NCI-H2196 treated with DMSO at 0.1 percent for 48 hours (cell line): ENCODE measurements at regions not wholly inside any gene's neighbourhood (a gene's known extent, or its start where the extent isn't known, plus 50 kb on each side); places are given as distances from the start of the nearest gene placed in this dataset.
A peak's percentile ranks its signal among the peaks of the same experiment; 100 is the strongest.

ENCODE experiments used
- DNase-seq: peaks from one replicate; lab custom pipeline; 2025; ENCODE audit not compliant: unreplicated experiment; lab: John Stamatoyannopoulos, UW

- DNase-seq, result peak; percentile 91
Observed at GRCh38 chr9:13568841-13569601, 289.5 kb upstream of the MPDZ start.

GRCh38 chr9:13568405-13568804, 288.9 kb upstream of the MPDZ start:
- peak; percentile 69 for DNase-seq

GRCh38 chr9:13567833-13568232, 288.3 kb upstream of the MPDZ start:
- no peak for DNase-seq

- peak; percentile 36 for DNase-seq
Observed at GRCh38 chr9:13557746-13558145, 278.3 kb upstream of the MPDZ start.

GRCh38 chr9:13556656-13557055, 277.2 kb upstream of the MPDZ start:
- no peak for DNase-seq

GRCh38 chr9:13555989-13556500, 276.6 kb upstream of the MPDZ start:
- DNase-seq, result no peak

- DNase-seq, result peak; percentile 22
Observed at GRCh38 chr9:13555516-13555915, 276.0 kb upstream of the MPDZ start.

- no peak for DNase-seq
Observed at GRCh38 chr9:13554626-13555025, 275.1 kb upstream of the MPDZ start.

- DNase-seq, result peak; percentile 77
Observed at GRCh38 chr9:13552606-13553215, 273.2 kb upstream of the MPDZ start.

- DNase-seq, result no peak
Observed at GRCh38 chr9:13550519-13550918, 271.0 kb upstream of the MPDZ start.

GRCh38 chr9:13548535-13548934, 269.0 kb upstream of the MPDZ start:
- no peak for DNase-seq

- DNase-seq, result no peak
Observed at GRCh38 chr9:13535141-13535540, 255.6 kb upstream of the MPDZ start.

GRCh38 chr9:13534006-13534405, 254.5 kb upstream of the MPDZ start:
- no peak for DNase-seq

- DNase-seq, result no peak
Observed at GRCh38 chr9:13532407-13532806, 252.9 kb upstream of the MPDZ start.

GRCh38 chr9:13529321-13530104, 250.0 kb upstream of the MPDZ start:
- no peak for DNase-seq

GRCh38 chr9:13524245-13524644, 244.8 kb upstream of the MPDZ start:
- DNase-seq, result no peak

GRCh38 chr9:13520069-13520468, 240.6 kb upstream of the MPDZ start:
- no peak for DNase-seq

GRCh38 chr9:13513716-13514444, 234.4 kb upstream of the MPDZ start:
- DNase-seq, result no peak

- no peak for DNase-seq
Observed at GRCh38 chr9:13513286-13513685, 233.8 kb upstream of the MPDZ start.

GRCh38 chr9:13508681-13509080, 229.2 kb upstream of the MPDZ start:
- DNase-seq, result no peak

- DNase-seq, result no peak
Observed at GRCh38 chr9:13508086-13508485, 228.6 kb upstream of the MPDZ start.
